NK-92 treated with Interleukin-12 subunit alpha and Interleukin-12 subunit beta, amount 100 ng/mL, for 24 hours (cell line): ENCODE measurements at regions not wholly inside any gene's neighbourhood (a gene's known extent, or its start where the extent isn't known, plus 50 kb on each side); places are given as distances from the start of the nearest gene placed in this dataset.
"Not testable (repeated sequence)": the region's sequence is repeated elsewhere in the genome, so short reads cannot be mapped to it uniquely, and the experiment has no call there.

ENCODE experiments used
- DNase-seq: peaks from one replicate; lab custom pipeline; 2025; lab: John Stamatoyannopoulos, UW

GRCh38 chr1:146710838-146711521 is 227.1 kb upstream of the NBPF12 start:
- not testable (repeated sequence) for DNase-seq

GRCh38 chr1:146709302-146709701 is 228.8 kb upstream of the NBPF12 start:
- not testable (repeated sequence) for DNase-seq

- DNase-seq: not testable (repeated sequence)
Observed at GRCh38 chr1:146704162-146704724, 233.9 kb upstream of the NBPF12 start.

- not testable (repeated sequence) for DNase-seq
Observed at GRCh38 chr1:146701320-146701719, 236.8 kb upstream of the NBPF12 start.

- DNase-seq: not testable (repeated sequence)
Observed at GRCh38 chr1:146695388-146695787, 242.7 kb upstream of the NBPF12 start.

- DNase-seq: not testable (repeated sequence)
Observed at GRCh38 chr1:146691798-146692197, 246.3 kb upstream of the NBPF12 start.

- DNase-seq: not testable (repeated sequence)
Observed at GRCh38 chr1:146688893-146689292, 249.2 kb upstream of the NBPF12 start.

- DNase-seq: not testable (repeated sequence)
Observed at GRCh38 chr1:146686777-146687366, 251.3 kb upstream of the NBPF12 start.

GRCh38 chr1:146683126-146683429 is 255.0 kb upstream of the NBPF12 start:
- not testable (repeated sequence) for DNase-seq

- not testable (repeated sequence) for DNase-seq
Observed at GRCh38 chr1:146682227-146683125, 255.6 kb upstream of the NBPF12 start.

GRCh38 chr1:146673729-146674299 is 264.3 kb upstream of the NBPF12 start:
- DNase-seq: not testable (repeated sequence)

GRCh38 chr1:146672608-146673007 is 265.5 kb upstream of the NBPF12 start:
- DNase-seq: not testable (repeated sequence)

- not testable (repeated sequence) for DNase-seq
Observed at GRCh38 chr1:146671588-146671987, 266.5 kb upstream of the NBPF12 start.

- not testable (repeated sequence) for DNase-seq
Observed at GRCh38 chr1:146670832-146671566, 267.1 kb upstream of the NBPF12 start.

GRCh38 chr1:146666275-146666674 is 271.8 kb upstream of the NBPF12 start:
- DNase-seq: not testable (repeated sequence)

GRCh38 chr1:146660242-146660641 is 277.9 kb upstream of the NBPF12 start:
- DNase-seq: not testable (repeated sequence)

GRCh38 chr1:146656356-146657060 is 281.6 kb upstream of the NBPF12 start:
- not testable (repeated sequence) for DNase-seq

GRCh38 chr1:146654763-146655162 is 283.4 kb upstream of the NBPF12 start:
- not testable (repeated sequence) for DNase-seq

- DNase-seq: not testable (repeated sequence)
Observed at GRCh38 chr1:146645978-146646604, 292.0 kb upstream of the NBPF12 start.

GRCh38 chr1:146641534-146641933 is 296.6 kb upstream of the NBPF12 start:
- DNase-seq: not testable (repeated sequence)
